ENCODE measurements at regions not wholly inside any gene's neighbourhood (a gene's known extent, or its start where the extent isn't known, plus 50 kb on each side); places are given as distances from the start of the nearest gene placed in this dataset.
"Not testable (repeated sequence)": the region's sequence is repeated elsewhere in the genome, so short reads cannot be mapped to it uniquely, and the experiment has no call there.

GRCh38 chr18:8501044-8501443 is 108.2 kb upstream of the RAB12 start:
- DNase-seq = peak; percentile 65

GRCh38 chr18:8503248-8503647 is 106.0 kb upstream of the RAB12 start:
- no peak for DNase-seq

DNA sequence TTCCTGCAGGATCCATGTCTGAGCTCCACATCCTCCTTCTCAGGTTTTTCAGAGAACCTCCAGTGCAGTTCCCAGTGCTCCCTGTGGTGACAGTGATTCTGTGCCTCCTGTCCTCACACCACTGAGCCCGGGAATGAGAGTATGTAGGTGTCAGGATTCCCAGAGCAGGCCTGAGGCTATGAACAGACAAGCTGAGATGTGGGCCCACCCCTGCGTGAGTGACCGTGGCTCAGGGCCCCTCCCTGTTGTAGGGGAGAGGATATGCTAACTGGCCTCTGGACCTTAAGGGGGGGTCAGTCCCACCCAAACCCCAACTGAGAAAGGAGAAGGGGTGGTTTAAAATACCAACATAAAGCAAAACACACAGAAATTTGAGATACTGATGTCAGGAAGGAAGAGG is 104.8 kb upstream of the RAB12 start:
- no peak for DNase-seq

DNA sequence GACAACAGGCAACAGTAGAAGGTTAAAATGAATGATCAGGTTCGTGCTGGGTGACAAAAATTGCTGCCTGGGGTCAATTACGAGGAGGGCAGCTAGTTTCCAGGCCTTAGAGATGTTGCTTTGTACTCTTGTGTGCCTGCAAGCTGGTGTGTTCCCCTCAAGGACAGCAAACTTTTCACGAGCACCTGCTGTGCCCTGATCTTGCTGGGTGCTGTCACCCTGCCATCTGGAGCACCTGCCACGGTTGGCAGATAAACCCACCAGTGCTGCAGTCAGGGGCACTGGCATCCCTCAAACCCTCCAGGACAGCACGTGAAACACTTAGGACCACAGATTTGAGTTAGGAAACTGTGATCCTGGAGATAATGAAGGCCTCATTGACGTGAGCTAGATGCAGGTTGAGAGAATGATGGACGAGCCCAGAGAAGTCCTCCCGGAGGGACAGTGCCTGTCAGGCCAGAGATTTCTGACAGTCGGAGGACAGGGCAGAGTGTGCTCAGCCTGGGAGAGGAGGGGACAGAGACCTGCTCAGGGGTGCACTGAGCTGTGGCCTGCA is 104.3 kb upstream of the RAB12 start:
- no peak for DNase-seq

GRCh38 chr18:8506251-8507049 is 102.8 kb upstream of the RAB12 start:
- no peak for DNase-seq

GRCh38 chr18:8507361-8507760 is 101.9 kb upstream of the RAB12 start:
- DNase-seq = peak; percentile 24

DNA sequence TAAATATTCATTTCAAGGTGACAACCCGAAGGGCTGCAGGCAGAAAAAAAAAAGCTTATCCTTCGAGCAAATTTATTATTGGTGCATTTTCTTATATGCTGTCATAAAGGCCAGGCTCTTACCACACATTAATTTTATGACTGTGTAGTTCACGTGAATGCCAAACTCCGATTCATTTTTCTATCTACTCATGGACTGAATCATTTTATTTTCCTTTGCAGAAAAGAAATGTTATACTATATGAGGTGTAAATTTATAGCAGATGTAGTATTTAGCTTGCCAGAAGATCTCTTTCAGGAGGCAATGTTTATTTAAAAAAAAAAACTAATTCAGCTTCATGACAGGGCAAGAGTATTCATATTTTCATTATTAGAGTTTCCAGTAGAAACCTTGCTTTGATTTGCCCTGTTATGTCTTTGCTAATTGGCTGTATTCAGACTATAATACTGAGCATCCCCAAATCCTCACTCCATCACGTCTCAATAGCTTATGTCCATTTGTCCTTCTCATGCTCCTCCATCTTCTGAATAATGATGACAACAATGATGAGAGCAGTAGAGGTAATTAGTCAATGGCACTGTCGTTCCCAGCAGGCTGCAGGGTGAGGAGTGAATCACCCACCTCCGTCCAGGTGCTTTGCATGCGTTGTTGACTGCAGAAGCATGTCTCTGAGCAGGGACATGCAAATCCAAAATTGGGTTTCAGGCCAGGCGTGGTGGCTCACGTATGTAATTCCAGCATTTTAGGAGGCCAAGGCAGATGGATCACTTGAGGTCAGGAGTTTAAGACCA is 101.1 kb upstream of the RAB12 start:
- DNase-seq = peak; percentile 42

GRCh38 chr18:8513249-8513648 is 96.0 kb upstream of the RAB12 start:
- no peak for DNase-seq

GRCh38 chr18:8514409-8514808 is 94.8 kb upstream of the RAB12 start:
- no peak for DNase-seq

DNA sequence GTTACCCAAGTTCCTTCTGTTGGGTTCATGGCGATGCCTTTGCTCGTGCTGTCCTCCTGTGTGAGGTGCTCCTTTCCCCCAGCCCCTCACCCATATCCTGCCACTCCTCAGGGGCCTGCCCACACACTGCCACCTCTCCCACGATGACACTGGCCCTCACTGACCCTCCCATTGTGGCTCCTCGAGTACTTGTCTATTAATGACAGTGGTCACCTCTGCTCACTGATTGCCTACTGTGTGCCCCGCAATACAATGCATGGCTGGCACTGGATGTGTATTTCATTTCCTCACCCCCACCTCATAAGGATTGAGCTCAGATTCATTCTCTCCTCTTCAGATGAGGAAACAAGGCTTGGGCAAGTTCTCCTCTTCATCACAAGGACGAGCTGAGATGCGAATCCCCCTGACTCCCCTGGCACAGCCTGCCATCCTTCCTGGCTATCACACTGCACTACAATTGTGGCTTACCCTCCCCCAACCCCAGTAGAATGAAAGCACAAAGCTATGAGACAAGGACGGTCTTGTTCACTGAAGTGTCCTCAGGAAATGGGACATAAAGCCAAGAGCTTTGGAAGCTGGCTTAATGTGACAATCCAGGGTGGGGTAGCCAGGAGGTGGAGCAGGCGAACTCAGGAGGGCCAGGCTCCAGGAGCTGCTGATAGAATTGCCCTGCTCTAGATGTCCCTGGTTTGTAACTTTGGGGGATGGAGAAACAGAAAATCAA is 93.9 kb upstream of the RAB12 start:
- DNase-seq = no peak

- peak; percentile 26 for DNase-seq
Observed at GRCh38 chr18:8516371-8517250, 92.6 kb upstream of the RAB12 start.

GRCh38 chr18:8517276-8517675 is 92.0 kb upstream of the RAB12 start:
- no peak for DNase-seq

- DNase-seq = no peak
Observed at GRCh38 chr18:8519102-8519501, 90.1 kb upstream of the RAB12 start.

DNA sequence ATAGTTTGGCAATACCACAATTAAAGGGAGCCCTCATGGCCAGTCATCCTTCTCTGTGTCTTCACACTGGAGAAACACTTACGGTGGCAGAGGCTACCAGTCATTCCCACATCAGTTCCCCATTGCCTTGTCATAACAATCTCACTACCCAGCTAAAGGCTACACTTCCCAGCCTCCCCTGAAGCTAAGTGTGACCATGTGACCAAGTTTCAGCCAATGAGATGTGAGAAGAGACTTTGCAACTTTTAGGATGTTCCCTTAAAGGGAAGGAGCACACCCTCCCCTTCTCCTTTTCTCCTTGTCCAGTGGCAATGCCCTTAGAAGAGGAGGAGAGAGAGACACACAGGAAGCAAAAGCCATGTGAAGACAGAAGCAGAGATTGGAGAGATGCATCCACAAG is 89.0 kb upstream of the RAB12 start:
- DNase-seq = no peak

DNA sequence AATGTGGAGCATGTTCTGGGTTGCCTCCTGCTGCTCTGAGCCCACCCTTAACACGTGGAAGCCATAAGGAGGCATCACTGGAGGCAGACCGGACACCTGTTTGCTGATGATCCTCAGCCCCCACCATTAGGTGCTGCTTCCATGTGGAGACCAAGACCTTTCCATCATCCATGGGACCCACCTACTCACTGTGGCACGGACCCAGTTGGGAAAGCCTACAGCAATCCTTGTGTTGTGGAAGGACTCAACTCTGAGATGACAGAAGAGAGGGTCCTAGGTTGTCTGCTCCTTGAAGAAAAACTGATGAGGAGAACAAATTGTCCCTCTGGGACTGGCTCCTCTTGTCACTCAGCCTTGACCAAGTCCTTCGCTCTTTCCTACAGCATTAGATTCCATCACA is 86.5 kb upstream of the RAB12 start:
- no peak for DNase-seq

DNA sequence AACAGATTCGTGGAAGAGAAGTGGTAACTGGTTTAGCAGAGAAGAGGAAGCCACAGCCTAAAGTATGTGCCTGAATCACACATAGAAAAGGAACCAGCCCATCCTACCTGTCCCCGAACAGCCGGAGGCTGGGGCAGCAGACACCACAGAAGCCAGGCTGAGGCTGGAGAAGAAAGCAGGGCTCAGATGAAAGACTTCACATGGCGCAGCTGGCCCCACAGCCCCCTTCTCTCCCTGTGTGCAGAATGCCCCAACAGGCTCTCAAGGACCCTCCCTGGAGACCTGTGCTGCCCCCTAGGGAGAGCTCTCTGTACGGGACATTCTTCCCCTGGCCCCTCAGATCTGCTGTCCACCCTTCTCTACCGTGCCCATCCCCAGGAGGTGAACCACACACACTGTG is 83.5 kb upstream of the RAB12 start:
- DNase-seq = no peak

- DNase-seq = no peak
Observed at GRCh38 chr18:8526332-8526731, 82.9 kb upstream of the RAB12 start.

GRCh38 chr18:8529609-8530008 is 79.6 kb upstream of the RAB12 start:
- no peak for DNase-seq

DNA sequence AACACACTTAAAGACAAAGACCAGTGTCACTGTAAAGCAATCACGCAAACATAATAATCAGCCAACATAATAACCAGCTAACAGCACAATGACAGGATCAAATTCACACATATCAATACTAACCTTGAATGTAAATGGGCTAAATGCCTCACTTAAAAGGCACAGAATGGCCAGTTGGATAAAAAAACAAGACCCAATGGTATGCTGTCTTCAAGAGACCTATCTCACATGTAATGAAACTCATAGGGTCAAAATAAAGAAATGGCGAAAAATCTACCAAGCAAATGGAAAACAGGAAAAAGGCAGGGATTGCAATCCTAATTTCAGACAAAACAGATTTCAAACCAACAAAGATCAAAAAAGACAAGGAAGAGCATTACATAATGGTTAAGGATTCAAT is 78.2 kb upstream of the RAB12 start:
- not testable (repeated sequence) for DNase-seq

DNA sequence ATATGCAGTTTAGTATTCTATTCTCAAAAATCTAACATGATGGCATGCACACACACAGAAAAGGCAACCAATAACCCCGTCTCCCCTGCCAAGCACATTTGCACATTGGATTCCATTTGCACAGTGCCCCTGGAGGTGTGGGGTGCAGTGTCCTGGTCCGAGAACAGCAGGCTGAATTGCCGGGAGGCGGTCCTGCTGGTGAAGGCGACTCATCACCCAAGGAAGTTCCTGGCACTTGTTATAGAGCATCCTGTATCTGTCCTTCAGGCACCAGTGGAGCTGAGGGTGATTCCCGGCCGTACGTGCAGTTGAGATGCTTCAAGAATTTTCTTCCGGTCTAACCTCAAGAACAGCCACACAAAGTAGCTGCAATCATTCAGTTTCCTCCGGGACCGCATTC is 73.0 kb upstream of the RAB12 start:
- DNase-seq = no peak

GRCh38 chr18:8536922-8537321 is 72.3 kb upstream of the RAB12 start:
- DNase-seq = no peak

- no peak for DNase-seq
Observed at GRCh38 chr18:8537400-8537799, 71.8 kb upstream of the RAB12 start.
